Brain microvascular endothelial cell (primary cell): ENCODE measurements at regions not wholly inside any gene's neighbourhood (a gene's known extent, or its start where the extent isn't known, plus 50 kb on each side); places are given as distances from the start of the nearest gene placed in this dataset.
"Not testable (repeated sequence)": the region's sequence is repeated elsewhere in the genome, so short reads cannot be mapped to it uniquely, and the experiment has no call there.

Experiments
- DNase-seq: peaks from one replicate; pipeline ENCODE4 v3.0.0-alpha.2; 2020
- H3K27ac ChIP-seq: fragments of 250-450 bp; sonication (Bioruptor Pico); 2 replicates; pipeline ENCODE4 v1.5.1; 2020; ENCODE audit warnings: mild to moderate bottlenecking, moderate library complexity
- H3K27me3 ChIP-seq: fragments of 250-450 bp; sonication (Bioruptor Pico); replicated peaks from 2 replicates; pipeline ENCODE4 v1.5.1; 2020; ENCODE audit warnings: mild to moderate bottlenecking
- H3K36me3 ChIP-seq: fragments of 250-450 bp; sonication (Bioruptor Pico); replicated peaks from 2 replicates; pipeline ENCODE4 v1.5.1; 2020; ENCODE audit warnings: mild to moderate bottlenecking
- H3K4me3 ChIP-seq: 2 replicates; pipeline ENCODE4 v1.5.1; 2011; ENCODE audit warnings: low read depth, mild to moderate bottlenecking, control low read depth, low read length, moderate library complexity
- CTCF ChIP-seq: IDR thresholded peaks from 2 replicates; pipeline ENCODE4 v1.5.1; 2011; ENCODE audit warnings: low read depth, mild to moderate bottlenecking, moderate library complexity, low read length, control low read depth, inconsistent platforms; ENCODE audit errors: missing control alignments
- in situ Hi-C: cut with HindIII; loops from 2 replicates; pipeline ENCODE4 v1.10.0; 2017; ENCODE audit warnings: low sequenced_read_pairs, low pct_ligation_motif_present

- no peaks in the 10 kb centered on the region for H3K36me3 ChIP-seq
- no peaks in the 10 kb centered on the region for H3K27me3 ChIP-seq
- no peak overlapping the region for H3K27ac ChIP-seq
- in situ Hi-C loops = no loop called here
- TF ChIP-seq CTCF = no peak
- H3K4me3 ChIP-seq = no peak overlapping the region
- DNase-seq = no peak
Measured at GRCh38 chr2:195330513-195330956, 326.5 kb upstream of the SLC39A10 start.

GRCh38 chr2:195329784-195330183, 327.2 kb upstream of the SLC39A10 start:
- H3K36me3 ChIP-seq, H3K27ac ChIP-seq, H3K27me3 ChIP-seq, H3K4me3 ChIP-seq, in situ Hi-C loops, DNase-seq: not testable (repeated sequence)

- Histone ChIP-seq H3K27me3 (no peaks in the 10 kb centered on the region), H3K27ac (no peak overlapping the region), H3K36me3 (no peaks in the 10 kb centered on the region), H3K4me3 (no peak overlapping the region)
- in situ Hi-C loops = no loop called here
- TF ChIP-seq CTCF = no peak
- DNase-seq = no peak
Measured at GRCh38 chr2:195326537-195326936, 330.5 kb upstream of the SLC39A10 start.

GRCh38 chr2:195322324-195322723, 334.7 kb upstream of the SLC39A10 start:
- H3K4me3 ChIP-seq = no peak overlapping the region
- no peaks in the 10 kb centered on the region for H3K36me3 ChIP-seq
- H3K27ac ChIP-seq = no peak overlapping the region
- in situ Hi-C loops = no loop called here
- no peak for DNase-seq
- H3K27me3 ChIP-seq = no peaks in the 10 kb centered on the region
- TF ChIP-seq CTCF = no peak

GRCh38 chr2:195320413-195320973, 336.5 kb upstream of the SLC39A10 start:
- no peak for DNase-seq
- H3K27me3 ChIP-seq = no peaks in the 10 kb centered on the region
- no peaks in the 10 kb centered on the region for H3K36me3 ChIP-seq
- in situ Hi-C loops = no loop called here
- no peak for TF ChIP-seq CTCF
- no peak overlapping the region for H3K4me3 ChIP-seq
- no peak overlapping the region for H3K27ac ChIP-seq

- in situ Hi-C loops = no loop called here
Measured at GRCh38 chr2:195319548-195320412, 337.2 kb upstream of the SLC39A10 start.

More at GRCh38 chr2:195319548-195320412, 337.2 kb upstream of the SLC39A10 start:
- Histone ChIP-seq H3K27me3 (no peaks in the 10 kb centered on the region), H3K27ac (no peak overlapping the region), H3K4me3 (no peak overlapping the region), H3K36me3 (no peaks in the 10 kb centered on the region)
- no peak for DNase-seq
- TF ChIP-seq CTCF = no peak
